ENCODE measurements at regions not wholly inside any gene's neighbourhood (a gene's known extent, or its start where the extent isn't known, plus 50 kb on each side); places are given as distances from the start of the nearest gene placed in this dataset.
"Not testable (repeated sequence)": the region's sequence is repeated elsewhere in the genome, so short reads cannot be mapped to it uniquely, and the experiment has no call there.

DNA sequence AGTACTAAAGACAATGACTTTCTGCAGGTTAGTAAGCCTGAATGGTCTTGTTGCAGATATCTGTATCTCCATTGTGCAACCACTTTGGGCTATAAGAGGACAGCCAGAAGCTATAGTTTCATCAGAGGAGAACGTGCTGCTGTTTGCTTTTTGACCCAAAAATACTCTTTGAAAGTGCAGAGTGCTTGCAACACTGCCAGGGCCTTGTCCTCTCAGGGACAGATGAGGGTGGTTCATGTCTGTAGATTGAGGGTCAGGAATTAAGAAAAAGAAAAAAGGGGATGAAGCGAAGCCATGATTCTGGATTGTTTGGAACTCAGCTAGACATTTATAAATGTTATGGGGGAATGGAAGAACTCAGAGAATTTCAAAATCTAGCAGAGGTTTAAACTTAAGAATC, 212.5 kb downstream of the SEC23IP start:
- H3K36me3 ChIP-seq (ENCODE audit: control insufficient read depth in 2 of 2, insufficient read depth in 2 of 2, low read length in 1 of 2), result no peaks in the 10 kb centered on the region
- H3K9me3 ChIP-seq (ENCODE audit: control insufficient read depth in 2 of 2, insufficient read depth in 1 of 2, low read depth in 1 of 2, low read length in 1 of 2), result no peaks in the 10 kb centered on the region
- H3K27ac ChIP-seq (ENCODE audit: low read depth in 2 of 2, low read length in 1 of 2), result no peak overlapping the region
- whole genome bisulfite sequencing, 2 donors, result 53 to 61% methylated on average over 2 of the region's 2 CpGs
- no peaks in the 10 kb centered on the region for H3K27me3 ChIP-seq (ENCODE audit: control insufficient read depth in 1 of 2, insufficient read depth in 2 of 2, low read length in 2 of 2)
- H3K4me3 ChIP-seq (ENCODE audit: low read depth in 1 of 2, low read length in 2 of 2), result no peak overlapping the region
- H3K4me1 ChIP-seq (ENCODE audit: control insufficient read depth in 2 of 2, insufficient read depth in 2 of 2, low read length in 1 of 2), result no peaks in the 10 kb centered on the region

DNA sequence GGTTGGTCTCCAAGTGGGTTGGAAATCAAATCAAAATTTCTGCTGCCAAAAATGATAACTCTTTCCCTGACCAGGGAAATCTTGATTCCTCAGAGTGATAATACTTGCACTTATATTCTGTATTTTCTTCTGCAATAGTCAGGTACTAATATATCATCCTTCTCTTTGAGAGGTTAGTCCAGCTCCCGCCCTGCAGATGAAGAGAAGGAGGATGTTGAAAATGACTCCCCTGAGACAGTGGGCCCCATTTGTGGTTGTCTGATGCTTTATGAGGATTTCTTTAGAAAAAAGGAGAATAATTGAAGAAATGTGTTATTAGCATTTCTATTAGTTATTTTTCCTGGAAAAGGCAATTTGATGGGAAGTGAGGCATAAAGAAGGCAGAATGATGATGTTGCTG, 213.0 kb downstream of the SEC23IP start:
- Histone ChIP-seq H3K27me3 (ENCODE audit: control insufficient read depth in 1 of 2, insufficient read depth in 2 of 2, low read length in 2 of 2) (no peaks in the 10 kb centered on the region), H3K4me3 (ENCODE audit: low read depth in 1 of 2, low read length in 2 of 2) (no peak overlapping the region), H3K27ac (ENCODE audit: low read depth in 2 of 2, low read length in 1 of 2) (no peak overlapping the region), H3K36me3 (ENCODE audit: control insufficient read depth in 2 of 2, insufficient read depth in 2 of 2, low read length in 1 of 2) (no peaks in the 10 kb centered on the region), H3K9me3 (ENCODE audit: control insufficient read depth in 2 of 2, insufficient read depth in 1 of 2, low read depth in 1 of 2, low read length in 1 of 2) (no peaks in the 10 kb centered on the region), H3K4me1 (ENCODE audit: control insufficient read depth in 2 of 2, insufficient read depth in 2 of 2, low read length in 1 of 2) (no peaks in the 10 kb centered on the region)
- 62 to 78% methylated on average over 1 of the region's 1 CpG for WGBS, 2 donors

DNA sequence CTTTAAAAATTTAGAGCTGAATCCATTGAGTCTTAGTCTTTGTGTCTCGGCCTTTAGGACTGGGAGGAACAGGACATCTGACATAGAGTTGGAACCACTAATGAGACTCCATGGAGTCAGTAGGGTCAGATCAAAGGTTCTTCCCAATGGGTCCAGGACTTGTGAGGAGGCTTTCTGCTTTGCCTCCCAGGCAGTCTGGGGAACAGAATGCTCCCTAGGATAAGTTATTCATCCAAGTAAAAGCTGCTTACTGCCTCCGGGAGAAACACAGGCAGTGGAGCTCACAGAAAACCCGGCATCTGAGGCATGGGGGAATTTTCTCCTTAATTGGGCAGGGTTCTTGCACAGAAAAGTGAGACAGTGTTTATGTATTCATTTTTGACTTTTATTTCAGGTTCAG, 216.4 kb downstream of the SEC23IP start:
- no peak overlapping the region for H3K27ac ChIP-seq (ENCODE audit: low read depth in 2 of 2, low read length in 1 of 2)
- 82 to 85% methylated on average over 3 of the region's 3 CpGs for WGBS, 2 donors
- peaks cover 0 to 2% of the 10 kb centered on the region in 2 donors for H3K9me3 ChIP-seq (ENCODE audit: control insufficient read depth in 2 of 2, insufficient read depth in 1 of 2, low read depth in 1 of 2, low read length in 1 of 2)
- H3K27me3 ChIP-seq (ENCODE audit: control insufficient read depth in 1 of 2, insufficient read depth in 2 of 2, low read length in 2 of 2), result no peaks in the 10 kb centered on the region
- no peaks in the 10 kb centered on the region for H3K36me3 ChIP-seq (ENCODE audit: control insufficient read depth in 2 of 2, insufficient read depth in 2 of 2, low read length in 1 of 2)
- no peak overlapping the region for H3K4me3 ChIP-seq (ENCODE audit: low read depth in 1 of 2, low read length in 2 of 2)
- no peaks in the 10 kb centered on the region for H3K4me1 ChIP-seq (ENCODE audit: control insufficient read depth in 2 of 2, insufficient read depth in 2 of 2, low read length in 1 of 2)

DNA sequence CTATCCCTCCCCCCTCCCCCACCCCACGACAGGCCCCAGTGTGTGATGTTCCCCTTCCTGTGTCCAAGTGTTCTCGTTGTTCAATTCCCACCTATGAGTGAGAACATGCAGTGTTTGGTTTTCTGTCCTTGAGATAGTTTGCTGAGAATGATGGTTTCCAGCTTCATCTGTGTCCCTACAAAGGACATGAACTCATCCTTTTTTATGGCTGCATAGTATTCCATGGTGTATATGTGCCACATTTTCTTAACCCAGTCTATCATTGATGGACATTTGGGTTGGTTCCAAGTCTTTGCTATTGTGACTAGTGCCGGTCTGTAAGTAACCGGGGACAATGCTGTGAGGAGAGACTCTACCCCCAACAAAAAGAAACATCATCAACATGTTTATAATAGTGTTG, 217.2 kb downstream of the SEC23IP start:
- 85 to 90% methylated on average over 2 to 4 of the region's 4 CpGs for WGBS, 2 donors
- not testable (repeated sequence) for H3K4me1 ChIP-seq (ENCODE audit: control insufficient read depth in 2 of 2, insufficient read depth in 2 of 2, low read length in 1 of 2); H3K27me3 ChIP-seq (ENCODE audit: control insufficient read depth in 1 of 2, insufficient read depth in 2 of 2, low read length in 2 of 2); H3K4me3 ChIP-seq (ENCODE audit: low read depth in 1 of 2, low read length in 2 of 2); H3K9me3 ChIP-seq (ENCODE audit: control insufficient read depth in 2 of 2, insufficient read depth in 1 of 2, low read depth in 1 of 2, low read length in 1 of 2); H3K27ac ChIP-seq (ENCODE audit: low read depth in 2 of 2, low read length in 1 of 2); H3K36me3 ChIP-seq (ENCODE audit: control insufficient read depth in 2 of 2, insufficient read depth in 2 of 2, low read length in 1 of 2)

DNA sequence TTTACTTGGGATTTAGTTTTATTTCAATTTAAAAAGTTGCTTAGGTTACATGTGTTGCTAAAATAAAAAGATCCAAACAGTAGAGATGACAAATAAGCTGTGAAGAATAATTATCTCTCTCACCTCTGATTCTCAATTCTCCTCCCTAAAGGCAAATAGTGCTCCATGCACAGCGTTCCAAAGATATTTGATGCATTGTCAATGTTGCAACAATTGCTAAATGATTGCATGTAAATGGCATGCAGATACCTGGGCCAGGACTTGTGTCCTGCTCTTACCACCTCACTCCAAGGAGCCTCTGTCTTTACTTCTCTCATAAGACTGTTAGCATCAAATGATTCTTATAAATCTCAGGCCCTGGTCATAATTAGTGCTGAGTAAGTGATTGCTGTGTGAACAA, 217.7 kb downstream of the SEC23IP start:
- H3K9me3 ChIP-seq (ENCODE audit: control insufficient read depth in 2 of 2, insufficient read depth in 1 of 2, low read depth in 1 of 2, low read length in 1 of 2), result peaks cover 0 to 2% of the 10 kb centered on the region in 2 donors
- H3K4me3 ChIP-seq (ENCODE audit: low read depth in 1 of 2, low read length in 2 of 2), result no peak overlapping the region
- H3K27me3 ChIP-seq (ENCODE audit: control insufficient read depth in 1 of 2, insufficient read depth in 2 of 2, low read length in 2 of 2), result no peaks in the 10 kb centered on the region
- no peaks in the 10 kb centered on the region for H3K4me1 ChIP-seq (ENCODE audit: control insufficient read depth in 2 of 2, insufficient read depth in 2 of 2, low read length in 1 of 2)
- H3K36me3 ChIP-seq (ENCODE audit: control insufficient read depth in 2 of 2, insufficient read depth in 2 of 2, low read length in 1 of 2), result no peaks in the 10 kb centered on the region
- WGBS, 2 donors, result 45 to 46% methylated on average over 1 of the region's 1 CpG
- no peak overlapping the region for H3K27ac ChIP-seq (ENCODE audit: low read depth in 2 of 2, low read length in 1 of 2)

DNA sequence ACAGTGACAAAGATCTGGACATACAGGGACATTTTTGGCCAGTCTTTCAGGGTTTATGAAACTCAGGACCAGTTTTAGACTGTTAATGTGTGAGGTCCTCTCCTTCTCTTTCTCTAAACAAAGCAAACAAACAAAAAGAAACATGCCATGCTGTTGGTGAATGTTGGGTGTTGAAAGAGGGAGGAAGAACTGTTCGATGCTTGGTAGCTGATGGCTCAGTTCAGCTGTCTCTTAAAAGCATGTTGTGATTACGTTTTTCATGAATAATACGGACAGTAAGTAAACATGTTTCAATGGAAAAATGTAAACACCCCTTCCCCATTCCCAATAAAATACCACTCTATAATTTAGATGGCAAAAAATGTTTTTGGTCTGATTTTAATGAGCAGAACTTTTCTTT, 219.1 kb downstream of the SEC23IP start:
- 38 to 57% methylated on average over 3 of the region's 3 CpGs for WGBS, 2 donors
- H3K27ac ChIP-seq (ENCODE audit: low read depth in 2 of 2, low read length in 1 of 2), result no peak overlapping the region

DNA sequence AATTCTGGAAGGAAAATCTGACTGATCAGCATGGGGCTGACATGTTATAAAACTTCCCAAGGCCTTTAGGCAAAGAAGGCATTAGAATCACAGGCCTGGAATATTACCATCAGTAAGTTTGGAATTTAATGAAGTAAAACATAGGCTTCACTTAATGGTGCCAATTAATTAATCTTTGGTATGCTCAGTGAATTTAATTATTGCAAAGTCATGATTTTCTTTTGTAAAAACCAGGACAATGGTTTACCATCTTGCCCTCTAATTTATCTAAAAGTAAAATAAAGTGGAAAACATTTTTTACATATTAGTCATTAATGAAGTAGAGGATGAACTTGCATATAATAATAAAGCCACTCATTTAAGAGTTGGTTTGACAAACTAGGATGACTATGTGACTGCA, 220.3 kb downstream of the SEC23IP start:
- H3K4me1 ChIP-seq (ENCODE audit: control insufficient read depth in 2 of 2, insufficient read depth in 2 of 2, low read length in 1 of 2), result no peaks in the 10 kb centered on the region
- no peak overlapping the region for H3K27ac ChIP-seq (ENCODE audit: low read depth in 2 of 2, low read length in 1 of 2)
- peaks cover 0 to 2% of the 10 kb centered on the region in 2 donors for H3K9me3 ChIP-seq (ENCODE audit: control insufficient read depth in 2 of 2, insufficient read depth in 1 of 2, low read depth in 1 of 2, low read length in 1 of 2)
- H3K4me3 ChIP-seq (ENCODE audit: low read depth in 1 of 2, low read length in 2 of 2), result no peak overlapping the region
- H3K27me3 ChIP-seq (ENCODE audit: control insufficient read depth in 1 of 2, insufficient read depth in 2 of 2, low read length in 2 of 2), result no peaks in the 10 kb centered on the region
- H3K36me3 ChIP-seq (ENCODE audit: control insufficient read depth in 2 of 2, insufficient read depth in 2 of 2, low read length in 1 of 2), result no peaks in the 10 kb centered on the region

More for the DNA sequence above, 219.1 kb downstream of the SEC23IP start:
- H3K27me3 ChIP-seq (ENCODE audit: control insufficient read depth in 1 of 2, insufficient read depth in 2 of 2, low read length in 2 of 2), result no peaks in the 10 kb centered on the region
- H3K9me3 ChIP-seq (ENCODE audit: control insufficient read depth in 2 of 2, insufficient read depth in 1 of 2, low read depth in 1 of 2, low read length in 1 of 2), result peaks cover 0 to 2% of the 10 kb centered on the region in 2 donors
- no peak overlapping the region for H3K4me3 ChIP-seq (ENCODE audit: low read depth in 1 of 2, low read length in 2 of 2)
- no peaks in the 10 kb centered on the region for H3K4me1 ChIP-seq (ENCODE audit: control insufficient read depth in 2 of 2, insufficient read depth in 2 of 2, low read length in 1 of 2)
- no peaks in the 10 kb centered on the region for H3K36me3 ChIP-seq (ENCODE audit: control insufficient read depth in 2 of 2, insufficient read depth in 2 of 2, low read length in 1 of 2)

DNA sequence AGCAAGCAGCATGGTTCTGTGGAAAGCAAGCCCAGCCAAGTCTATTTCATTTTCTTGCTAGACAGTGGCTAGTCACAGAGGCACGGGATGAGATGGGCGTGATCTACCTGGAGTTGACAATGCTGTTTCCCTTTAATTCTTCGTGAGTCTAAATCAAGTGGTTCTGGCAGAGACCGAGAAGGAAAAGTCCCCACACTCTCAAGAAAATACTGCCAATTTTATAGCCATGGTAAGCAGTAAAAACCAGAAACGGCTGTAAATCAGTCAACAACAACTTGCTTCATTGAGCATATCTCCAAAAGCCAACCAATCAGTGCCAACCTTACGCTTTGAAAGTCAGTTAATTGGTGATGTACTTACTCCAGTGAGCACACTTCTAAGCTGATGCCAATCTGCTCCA, 223.4 kb downstream of the SEC23IP start:
- Histone ChIP-seq H3K4me3 (ENCODE audit: low read depth in 1 of 2, low read length in 2 of 2) (no peak overlapping the region), H3K36me3 (ENCODE audit: control insufficient read depth in 2 of 2, insufficient read depth in 2 of 2, low read length in 1 of 2) (no peaks in the 10 kb centered on the region), H3K27me3 (ENCODE audit: control insufficient read depth in 1 of 2, insufficient read depth in 2 of 2, low read length in 2 of 2) (no peaks in the 10 kb centered on the region), H3K4me1 (ENCODE audit: control insufficient read depth in 2 of 2, insufficient read depth in 2 of 2, low read length in 1 of 2) (no peaks in the 10 kb centered on the region), H3K27ac (ENCODE audit: low read depth in 2 of 2, low read length in 1 of 2) (no peak overlapping the region), H3K9me3 (ENCODE audit: control insufficient read depth in 2 of 2, insufficient read depth in 1 of 2, low read depth in 1 of 2, low read length in 1 of 2) (peaks cover 0 to 2% of the 10 kb centered on the region in 2 donors)
- 46 to 54% methylated on average over 6 of the region's 6 CpGs for WGBS, 2 donors

DNA sequence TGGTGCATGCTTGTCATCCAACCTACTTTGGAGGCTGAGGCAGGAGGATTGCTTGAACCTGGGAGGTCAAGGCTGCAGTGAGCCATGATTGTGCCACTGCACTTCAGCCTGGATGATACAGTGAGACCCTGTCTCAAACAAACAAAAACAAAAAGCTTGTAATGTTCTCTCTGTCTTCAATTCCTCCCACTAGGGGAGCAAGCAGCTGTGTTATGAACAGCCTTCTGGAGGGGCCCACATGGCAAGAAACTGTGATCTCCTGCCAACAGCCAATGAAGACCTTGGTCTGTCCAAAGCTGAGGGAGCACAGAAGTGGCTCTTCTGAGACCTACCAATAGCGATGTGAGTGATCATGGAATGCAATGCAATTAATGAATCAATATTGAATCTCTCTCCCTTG, 229.2 kb downstream of the SEC23IP start:
- no peak overlapping the region for H3K27ac ChIP-seq (ENCODE audit: low read depth in 2 of 2, low read length in 1 of 2)
- H3K36me3 ChIP-seq (ENCODE audit: control insufficient read depth in 2 of 2, insufficient read depth in 2 of 2, low read length in 1 of 2), result no peaks in the 10 kb centered on the region
- no peaks in the 10 kb centered on the region for H3K9me3 ChIP-seq (ENCODE audit: control insufficient read depth in 2 of 2, insufficient read depth in 1 of 2, low read depth in 1 of 2, low read length in 1 of 2)
- no peak overlapping the region for H3K4me3 ChIP-seq (ENCODE audit: low read depth in 1 of 2, low read length in 2 of 2)
- H3K27me3 ChIP-seq (ENCODE audit: control insufficient read depth in 1 of 2, insufficient read depth in 2 of 2, low read length in 2 of 2), result no peaks in the 10 kb centered on the region
- 99 to 100% methylated on average over 1 of the region's 1 CpG for WGBS, 2 donors
- no peaks in the 10 kb centered on the region for H3K4me1 ChIP-seq (ENCODE audit: control insufficient read depth in 2 of 2, insufficient read depth in 2 of 2, low read length in 1 of 2)

DNA sequence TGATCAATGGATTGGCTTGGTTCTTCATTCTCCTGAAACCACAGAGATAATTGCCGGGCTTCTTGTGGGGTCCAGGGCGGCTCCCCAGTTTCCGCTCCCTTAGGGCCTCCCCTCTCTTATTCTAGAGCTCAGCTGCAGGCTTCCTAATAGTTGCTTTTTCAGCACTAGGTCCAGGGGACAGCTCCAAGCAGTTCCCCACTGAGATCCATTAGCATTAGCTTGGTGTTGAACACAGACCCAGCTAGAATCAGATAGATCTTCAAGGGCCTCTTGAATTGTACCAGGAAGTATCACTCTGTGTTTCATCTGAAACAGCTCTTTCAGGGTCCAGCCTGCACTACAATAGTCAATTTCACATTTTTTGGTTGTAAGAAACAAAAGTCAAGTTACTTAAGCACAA, 238.7 kb downstream of the SEC23IP start:
- Histone ChIP-seq H3K36me3 (ENCODE audit: control insufficient read depth in 2 of 2, insufficient read depth in 2 of 2, low read length in 1 of 2) (no peaks in the 10 kb centered on the region), H3K9me3 (ENCODE audit: control insufficient read depth in 2 of 2, insufficient read depth in 1 of 2, low read depth in 1 of 2, low read length in 1 of 2) (no peaks in the 10 kb centered on the region), H3K4me1 (ENCODE audit: control insufficient read depth in 2 of 2, insufficient read depth in 2 of 2, low read length in 1 of 2) (no peaks in the 10 kb centered on the region), H3K4me3 (ENCODE audit: low read depth in 1 of 2, low read length in 2 of 2) (no peak overlapping the region), H3K27me3 (ENCODE audit: control insufficient read depth in 1 of 2, insufficient read depth in 2 of 2, low read length in 2 of 2) (no peaks in the 10 kb centered on the region), H3K27ac (ENCODE audit: low read depth in 2 of 2, low read length in 1 of 2) (no peak overlapping the region)
- WGBS, 2 donors, result 37 to 66% methylated on average over 3 of the region's 3 CpGs

Data from esophagus (tissue), 2 donors.